ENCODE measurements at regions not wholly inside any gene's neighbourhood (a gene's known extent, or its start where the extent isn't known, plus 50 kb on each side); places are given as distances from the start of the nearest gene placed in this dataset.

DNA sequence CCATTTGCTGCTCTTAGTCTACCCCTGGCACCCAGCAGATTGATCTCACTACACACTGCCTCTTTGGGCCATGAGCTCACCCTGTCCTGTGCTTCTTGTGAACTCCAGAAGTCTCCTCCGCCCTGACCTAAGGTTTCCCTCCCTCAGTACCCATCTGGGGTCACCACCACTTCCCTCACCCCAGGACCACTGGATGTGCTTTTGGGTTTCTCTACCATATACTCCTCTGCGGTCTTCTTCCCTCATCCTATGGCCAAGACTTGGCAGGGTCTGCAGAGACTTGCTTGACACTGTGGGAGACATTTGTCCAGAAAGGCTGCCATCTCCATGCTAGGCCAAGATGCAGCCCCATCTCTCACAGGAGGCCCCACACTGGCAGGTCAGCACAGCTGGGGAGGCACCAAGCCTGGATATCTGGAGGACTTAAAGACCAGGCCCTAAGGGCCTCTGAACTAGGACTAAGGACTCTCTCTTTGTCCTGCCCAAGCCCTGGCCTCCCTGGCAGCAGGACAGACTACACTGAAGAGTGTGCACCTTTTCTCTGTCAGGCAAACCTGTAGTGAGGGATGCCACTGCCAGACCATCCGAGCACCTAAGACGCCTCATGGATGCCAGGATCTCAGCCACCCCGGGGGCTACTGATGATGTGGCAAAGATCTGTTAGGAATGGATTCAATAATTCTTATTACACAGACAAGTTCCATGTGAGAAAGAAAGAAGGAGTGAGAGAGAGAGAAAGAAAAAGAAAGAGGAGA, 134.6 kb downstream of the ZNF467 start:
- Histone ChIP-seq H3K4me1 (ENCODE audit: insufficient read depth, low read length, poor library complexity, severe bottlenecking) (no peaks in the 10 kb centered on the region), H3K79me2 (ENCODE audit: insufficient read depth, low read length) (no peaks in the 10 kb centered on the region), H3K36me3 (ENCODE audit: insufficient read depth, low read length) (no peaks in the 10 kb centered on the region), H4K20me1 (ENCODE audit: insufficient read depth, low read length, poor library complexity, severe bottlenecking) (no peaks in the 10 kb centered on the region), H3F3A (ENCODE audit: low read depth) (no peaks in the 10 kb centered on the region), H3K9me3 (ENCODE audit: insufficient read depth, low read depth, low read length) (no peaks in the 10 kb centered on the region), H3K4me2 (ENCODE audit: low read depth, low read length, poor library complexity, severe bottlenecking) (no peak overlapping the region), H3K27me3 (ENCODE audit: insufficient read depth, low read length, poor library complexity, severe bottlenecking) (no peaks in the 10 kb centered on the region), H3K9ac (ENCODE audit: low read depth, low read length, poor library complexity, severe bottlenecking) (no peak overlapping the region), H3K9me2 (replicated peaks; ENCODE audit: low read depth, low read length) (no peaks in the 10 kb centered on the region), H2AFZ (ENCODE audit: low read length) (no peak overlapping the region), H3K4me3 (ENCODE audit: low read length, poor library complexity, severe bottlenecking) (no peak overlapping the region)
- no peak for TF ChIP-seq EZH2phosphoT487 (IDR thresholded peaks at IDR 0.05; ENCODE audit: borderline replicate concordance)
- TF ChIP-seq, protein P1, sequence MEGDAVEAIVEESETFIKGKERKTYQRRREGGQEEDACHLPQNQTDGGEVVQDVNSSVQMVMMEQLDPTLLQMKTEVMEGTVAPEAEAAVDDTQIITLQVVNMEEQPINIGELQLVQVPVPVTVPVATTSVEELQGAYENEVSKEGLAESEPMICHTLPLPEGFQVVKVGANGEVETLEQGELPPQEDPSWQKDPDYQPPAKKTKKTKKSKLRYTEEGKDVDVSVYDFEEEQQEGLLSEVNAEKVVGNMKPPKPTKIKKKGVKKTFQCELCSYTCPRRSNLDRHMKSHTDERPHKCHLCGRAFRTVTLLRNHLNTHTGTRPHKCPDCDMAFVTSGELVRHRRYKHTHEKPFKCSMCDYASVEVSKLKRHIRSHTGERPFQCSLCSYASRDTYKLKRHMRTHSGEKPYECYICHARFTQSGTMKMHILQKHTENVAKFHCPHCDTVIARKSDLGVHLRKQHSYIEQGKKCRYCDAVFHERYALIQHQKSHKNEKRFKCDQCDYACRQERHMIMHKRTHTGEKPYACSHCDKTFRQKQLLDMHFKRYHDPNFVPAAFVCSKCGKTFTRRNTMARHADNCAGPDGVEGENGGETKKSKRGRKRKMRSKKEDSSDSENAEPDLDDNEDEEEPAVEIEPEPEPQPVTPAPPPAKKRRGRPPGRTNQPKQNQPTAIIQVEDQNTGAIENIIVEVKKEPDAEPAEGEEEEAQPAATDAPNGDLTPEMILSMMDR (conservative IDR thresholded peaks at IDR 0.05; ENCODE audit: low read length): no peak

GRCh38 chr7:149637911-149638565, 135.3 kb downstream of the ZNF467 start:
- Histone ChIP-seq H2AFZ (ENCODE audit: low read length) (no peak overlapping the region), H3F3A (ENCODE audit: low read depth) (no peaks in the 10 kb centered on the region), H3K9me3 (ENCODE audit: insufficient read depth, low read depth, low read length) (no peaks in the 10 kb centered on the region), H3K4me2 (ENCODE audit: low read depth, low read length, poor library complexity, severe bottlenecking) (no peak overlapping the region), H3K9ac (ENCODE audit: low read depth, low read length, poor library complexity, severe bottlenecking) (no peak overlapping the region), H3K27me3 (ENCODE audit: insufficient read depth, low read length, poor library complexity, severe bottlenecking) (no peaks in the 10 kb centered on the region), H3K9me2 (replicated peaks; ENCODE audit: low read depth, low read length) (no peaks in the 10 kb centered on the region), H4K20me1 (ENCODE audit: insufficient read depth, low read length, poor library complexity, severe bottlenecking) (no peaks in the 10 kb centered on the region), H3K79me2 (ENCODE audit: insufficient read depth, low read length) (no peaks in the 10 kb centered on the region), H3K4me1 (ENCODE audit: insufficient read depth, low read length, poor library complexity, severe bottlenecking) (no peaks in the 10 kb centered on the region), H3K4me3 (ENCODE audit: low read length, poor library complexity, severe bottlenecking) (no peak overlapping the region), H3K36me3 (ENCODE audit: insufficient read depth, low read length) (no peaks in the 10 kb centered on the region)
- TF ChIP-seq, protein P1 (conservative IDR thresholded peaks at IDR 0.05; ENCODE audit: low read length): no peak

- TF ChIP-seq, protein P1 (conservative IDR thresholded peaks at IDR 0.05; ENCODE audit: low read length): no peak
- no peak for TF ChIP-seq EZH2phosphoT487 (IDR thresholded peaks at IDR 0.05; ENCODE audit: borderline replicate concordance)
- no peaks in the 10 kb centered on the region for H3K36me3 ChIP-seq (ENCODE audit: insufficient read depth, low read length)
- H3K9me3 ChIP-seq (ENCODE audit: insufficient read depth, low read depth, low read length): no peaks in the 10 kb centered on the region
- H3K4me1 ChIP-seq (ENCODE audit: insufficient read depth, low read length, poor library complexity, severe bottlenecking): no peaks in the 10 kb centered on the region
- no peak overlapping the region for H2AFZ ChIP-seq (ENCODE audit: low read length)
- no peaks in the 10 kb centered on the region for H4K20me1 ChIP-seq (ENCODE audit: insufficient read depth, low read length, poor library complexity, severe bottlenecking)
- peaks cover 6% of the 10 kb centered on the region for H3K27me3 ChIP-seq (ENCODE audit: insufficient read depth, low read length, poor library complexity, severe bottlenecking)
- H3K4me3 ChIP-seq (ENCODE audit: low read length, poor library complexity, severe bottlenecking): no peak overlapping the region
- H3K79me2 ChIP-seq (ENCODE audit: insufficient read depth, low read length): no peaks in the 10 kb centered on the region
- no peaks in the 10 kb centered on the region for H3F3A ChIP-seq (ENCODE audit: low read depth)
- no peak overlapping the region for H3K9ac ChIP-seq (ENCODE audit: low read depth, low read length, poor library complexity, severe bottlenecking)
- no peaks in the 10 kb centered on the region for H3K9me2 ChIP-seq (replicated peaks; ENCODE audit: low read depth, low read length)
- no peak overlapping the region for H3K4me2 ChIP-seq (ENCODE audit: low read depth, low read length, poor library complexity, severe bottlenecking)
These were observed 137.6 kb downstream of the ZNF467 start for GRCh38 chr7:149635561-149636329.
